Kidney epithelial cell (primary cell): ENCODE measurements at regions not wholly inside any gene's neighbourhood (a gene's known extent, or its start where the extent isn't known, plus 50 kb on each side); places are given as distances from the start of the nearest gene placed in this dataset.

Experiments
- DNase-seq: peaks from one replicate; pipeline ENCODE4 v3.0.0-alpha.2; 2010; ENCODE audit warnings: low read depth
- H3K27me3 ChIP-seq: 2 replicates; pipeline ENCODE4 v1.6.0; 2011; ENCODE audit warnings: low read length; ENCODE audit not compliant: control insufficient read depth, insufficient read depth
- H3K36me3 ChIP-seq: 2 replicates; pipeline ENCODE4 v1.5.1; 2011; ENCODE audit warnings: low read length; ENCODE audit not compliant: control insufficient read depth, insufficient read depth
- H3K4me3 ChIP-seq: 2 replicates; pipeline ENCODE4 v1.5.1; 2011; ENCODE audit warnings: low read depth, mild to moderate bottlenecking, control low read depth, low read length
- CTCF ChIP-seq: IDR thresholded peaks from 2 replicates; pipeline ENCODE4 v1.5.1; 2011; ENCODE audit warnings: mild to moderate bottlenecking, moderate library complexity, low read length, control low read depth, inconsistent platforms; ENCODE audit not compliant: insufficient read depth, poor library complexity, severe bottlenecking

- DNase-seq, result no peak
Measured at GRCh38 chr12:65585648-65586602, 238.4 kb upstream of the HMGA2 start.

GRCh38 chr12:65586796-65587195 is 237.5 kb upstream of the HMGA2 start:
- no peak for TF ChIP-seq CTCF
- Histone ChIP-seq H3K36me3 (no peaks in the 10 kb centered on the region), H3K4me3 (no peak overlapping the region), H3K27me3 (no peaks in the 10 kb centered on the region)
- no peak for DNase-seq

More at GRCh38 chr12:65585648-65586602, 238.4 kb upstream of the HMGA2 start:
- TF ChIP-seq CTCF, result no peak
- Histone ChIP-seq H3K27me3 (no peaks in the 10 kb centered on the region), H3K4me3 (no peak overlapping the region), H3K36me3 (no peaks in the 10 kb centered on the region)

- Histone ChIP-seq H3K4me3 (no peak overlapping the region), H3K36me3 (no peaks in the 10 kb centered on the region), H3K27me3 (no peaks in the 10 kb centered on the region)
- DNase-seq, result no peak
- no peak for TF ChIP-seq CTCF
Measured at GRCh38 chr12:65590318-65590717, 234.0 kb upstream of the HMGA2 start.

- TF ChIP-seq CTCF, result no peak
- no peak for DNase-seq
- Histone ChIP-seq H3K27me3 (no peaks in the 10 kb centered on the region), H3K4me3 (no peak overlapping the region), H3K36me3 (no peaks in the 10 kb centered on the region)
Measured at GRCh38 chr12:65592416-65592815, 231.9 kb upstream of the HMGA2 start.

GRCh38 chr12:65593239-65593701 is 231.0 kb upstream of the HMGA2 start:
- no peaks in the 10 kb centered on the region for H3K36me3 ChIP-seq
- DNase-seq, result no peak
- no peak overlapping the region for H3K4me3 ChIP-seq
- no peaks in the 10 kb centered on the region for H3K27me3 ChIP-seq
- no peak for TF ChIP-seq CTCF
